ENCODE measurements at regions not wholly inside any gene's neighbourhood (a gene's known extent, or its start where the extent isn't known, plus 50 kb on each side); places are given as distances from the start of the nearest gene placed in this dataset.
"Not testable (repeated sequence)": the region's sequence is repeated elsewhere in the genome, so short reads cannot be mapped to it uniquely, and the experiment has no call there.

DNA sequence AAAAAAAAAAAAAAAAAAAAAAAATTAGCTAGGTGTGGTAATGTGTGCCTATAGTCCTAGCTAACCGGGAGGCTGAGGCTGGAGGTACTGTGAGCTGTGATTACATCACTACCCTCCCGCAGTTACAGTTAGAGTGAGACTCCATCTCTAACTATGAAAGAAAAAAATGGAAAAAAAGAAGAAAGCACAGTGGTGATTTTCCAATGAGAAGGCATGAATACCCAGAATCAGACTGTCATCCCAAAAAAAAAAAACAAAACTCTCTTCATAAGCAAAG lies 269.9 kb upstream of the MKLN1 start:
- no peak for DNase-seq

DNA sequence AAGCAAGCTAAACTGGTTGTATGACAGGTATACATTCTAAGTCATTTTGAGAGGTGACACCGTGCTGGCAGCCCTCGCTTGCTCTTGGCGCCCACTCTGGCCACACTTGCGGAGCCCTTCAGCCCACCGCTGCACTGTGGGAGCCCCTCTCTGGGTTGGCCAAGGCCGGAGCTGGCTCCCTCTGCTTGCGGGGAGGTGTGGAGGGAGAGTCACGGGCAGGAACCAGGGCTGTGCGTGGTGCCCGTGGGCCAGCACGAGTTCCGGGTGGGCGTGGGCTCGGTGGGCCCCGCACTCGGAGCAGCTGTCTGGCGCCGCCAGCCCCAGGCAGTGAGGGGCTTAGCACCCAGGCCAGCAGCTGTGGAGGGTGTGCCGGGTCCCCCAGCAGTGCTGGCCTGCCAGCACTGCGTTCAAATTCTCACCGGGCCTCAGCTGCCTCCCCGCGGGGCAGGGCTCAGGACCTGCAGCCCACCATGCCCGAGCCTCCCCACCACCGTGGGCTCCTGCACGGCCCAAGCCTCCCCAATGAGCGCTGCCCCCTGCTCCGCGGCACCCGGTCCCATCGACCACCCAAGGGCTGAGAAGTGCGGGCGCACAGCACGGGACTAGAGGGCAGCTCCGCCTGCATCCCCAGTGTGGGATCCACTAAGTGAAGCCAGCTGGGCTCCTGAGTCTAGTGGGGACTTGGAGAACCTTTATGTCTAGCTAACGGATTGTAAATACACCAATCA lies 269.0 kb upstream of the MKLN1 start:
- not testable (repeated sequence) for DNase-seq

GRCh38 chr7:131059401-131059800 lies 268.3 kb upstream of the MKLN1 start:
- DNase-seq = not testable (repeated sequence)

GRCh38 chr7:131061158-131061557 lies 266.5 kb upstream of the MKLN1 start:
- DNase-seq = no peak

DNA sequence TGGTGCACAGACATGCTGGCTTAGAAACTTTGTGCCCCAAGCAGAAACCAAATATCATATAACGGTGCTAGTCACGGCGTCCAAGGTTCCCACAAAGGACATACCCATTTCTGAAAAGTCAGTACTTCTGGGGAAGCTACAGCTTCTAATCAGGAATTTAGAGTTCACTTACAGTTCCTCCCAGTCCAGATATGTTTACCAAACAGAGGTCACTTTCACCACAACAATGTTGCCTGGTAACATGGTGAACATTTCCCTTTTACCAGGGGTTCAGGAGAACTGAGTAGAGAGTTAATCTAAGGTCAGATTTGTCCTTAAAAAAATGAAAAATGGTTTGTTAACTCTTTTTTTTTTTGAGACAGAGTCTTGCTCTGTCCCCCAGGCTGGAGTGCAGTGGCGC lies 265.9 kb upstream of the MKLN1 start:
- DNase-seq = no peak

DNA sequence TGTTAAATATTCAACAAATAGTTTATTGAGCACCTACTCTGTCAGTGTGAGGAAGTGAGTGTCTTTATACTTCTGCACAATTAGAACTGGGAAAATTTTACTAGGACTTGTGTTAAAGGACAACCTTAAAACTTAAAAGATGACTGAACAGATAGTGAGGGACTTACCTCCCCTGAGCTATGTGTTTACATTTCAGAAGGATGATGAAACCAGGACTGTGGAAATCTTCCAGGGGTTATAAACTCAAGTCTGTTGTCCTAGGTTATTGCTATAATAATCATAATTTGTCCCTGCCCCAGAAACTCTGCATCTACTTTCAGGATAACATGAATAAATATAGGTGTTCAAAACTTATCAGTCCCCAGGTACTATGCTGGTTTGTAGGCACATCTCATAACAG lies 261.0 kb upstream of the MKLN1 start:
- no peak for DNase-seq

GRCh38 chr7:131067220-131067619 lies 260.5 kb upstream of the MKLN1 start:
- no peak for DNase-seq

- no peak for DNase-seq
Measured at GRCh38 chr7:131068604-131069021, 259.1 kb upstream of the MKLN1 start.

GRCh38 chr7:131071786-131072504 lies 255.7 kb upstream of the MKLN1 start:
- no peak for DNase-seq

DNA sequence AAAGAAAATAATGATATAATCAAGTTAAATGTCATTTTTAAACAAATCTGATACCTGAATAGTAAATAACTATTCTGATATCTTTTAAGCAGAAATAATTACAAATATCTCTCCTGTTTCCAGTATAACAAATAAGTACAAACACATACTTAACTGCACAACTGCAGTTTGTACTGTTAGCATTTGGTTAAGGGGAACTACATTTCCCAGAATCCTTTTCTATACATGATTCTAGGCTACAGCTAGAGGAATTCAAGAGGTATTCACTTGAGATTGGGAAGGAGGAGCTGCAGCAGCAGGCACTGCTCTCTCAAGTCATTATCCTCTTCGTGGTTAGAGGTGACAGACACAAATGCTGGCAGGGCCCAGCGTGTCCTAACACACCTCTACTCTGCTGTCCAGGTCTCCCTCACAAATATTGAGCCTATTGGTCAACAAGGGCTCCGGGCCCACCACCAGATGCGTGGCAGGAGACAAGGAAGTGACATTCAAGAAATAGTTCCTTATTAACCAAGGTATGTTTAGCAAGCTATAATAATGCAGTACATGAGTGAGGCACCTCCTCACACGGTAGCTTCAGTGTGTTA lies 255.1 kb upstream of the MKLN1 start:
- DNase-seq = no peak

- DNase-seq = no peak
Measured at GRCh38 chr7:131074043-131074442, 253.6 kb upstream of the MKLN1 start.

DNA sequence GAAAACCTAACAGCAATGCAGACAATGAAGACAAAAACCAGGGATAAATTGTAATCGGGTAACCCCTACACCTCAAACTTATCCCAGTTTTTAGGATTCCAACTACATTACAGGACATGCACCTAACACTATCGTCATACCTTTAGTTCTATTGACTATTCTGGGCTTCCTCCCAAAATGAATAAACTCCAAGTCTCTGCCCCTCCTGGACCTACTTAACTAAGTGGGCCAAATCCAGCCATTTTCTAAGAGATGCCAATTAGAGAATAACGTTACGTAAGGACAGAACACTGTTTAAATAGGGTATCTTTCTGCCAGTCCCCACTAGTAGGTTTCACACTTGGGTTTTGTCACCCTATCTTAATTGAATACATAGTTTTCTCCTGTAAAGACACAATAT lies 253.1 kb upstream of the MKLN1 start:
- no peak for DNase-seq

DNA sequence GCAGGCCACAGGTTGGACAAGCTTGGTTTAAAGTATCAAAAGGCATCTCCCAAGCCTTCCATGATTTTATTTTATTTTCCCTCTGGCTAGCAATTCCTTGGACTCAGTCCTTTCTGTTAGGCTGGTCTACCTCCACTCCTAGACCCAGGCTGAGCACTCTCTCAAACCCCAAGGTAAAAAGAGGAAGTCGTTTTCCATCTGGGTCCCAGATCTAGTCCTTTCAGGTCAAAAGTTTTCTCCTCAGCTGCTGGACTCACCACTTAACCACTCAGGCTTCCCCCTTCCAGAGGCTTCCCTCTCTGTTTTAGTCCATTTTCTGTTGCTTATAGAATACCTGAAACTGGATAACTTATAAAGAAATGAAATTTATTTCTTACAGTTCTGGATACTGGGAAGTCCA lies 252.3 kb upstream of the MKLN1 start:
- no peak for DNase-seq

GRCh38 chr7:131076032-131076431 lies 251.6 kb upstream of the MKLN1 start:
- no peak for DNase-seq

DNA sequence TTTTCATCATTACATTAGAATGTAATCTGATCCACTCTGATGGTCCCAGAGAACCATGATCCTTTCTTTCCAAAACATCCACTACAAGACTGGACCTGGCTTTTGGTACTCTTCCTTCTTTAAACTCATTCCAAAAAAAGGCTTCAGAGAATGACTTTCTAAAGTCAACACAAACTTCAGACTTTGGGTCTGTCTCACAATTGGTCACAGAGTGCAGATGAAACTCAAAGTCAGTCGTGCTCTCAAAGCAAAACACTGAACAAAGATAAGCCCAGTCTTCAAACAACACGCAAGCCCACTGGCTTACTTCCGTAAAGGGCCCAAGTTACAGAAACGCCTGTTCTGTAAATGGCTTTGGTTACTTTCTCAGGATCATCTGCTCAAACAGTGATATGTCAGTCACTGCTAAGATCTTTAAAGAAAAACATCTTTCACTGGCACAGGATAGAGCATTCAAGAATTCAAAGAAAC lies 250.9 kb upstream of the MKLN1 start:
- DNase-seq = no peak

DNA sequence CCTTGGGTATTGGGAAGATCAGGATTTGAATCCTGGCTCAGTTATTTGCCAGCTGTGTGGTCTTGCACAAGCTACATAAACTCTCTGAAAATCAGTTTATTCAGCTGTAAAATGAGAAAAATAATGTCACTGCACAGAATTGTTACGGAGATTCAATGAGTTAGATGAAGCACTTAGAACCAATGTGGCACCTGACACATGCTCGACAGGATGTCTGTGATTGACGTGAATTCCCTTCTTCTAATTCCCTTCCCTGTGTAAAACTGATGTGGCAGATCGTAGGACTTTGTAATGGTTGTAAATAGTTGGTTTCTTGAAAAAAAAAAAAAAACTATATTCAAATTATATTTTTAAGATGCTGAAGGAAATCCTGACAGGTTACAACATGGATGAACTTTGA lies 249.9 kb upstream of the MKLN1 start:
- no peak for DNase-seq

- no peak for DNase-seq
Measured at GRCh38 chr7:131080754-131081153, 246.9 kb upstream of the MKLN1 start.

- DNase-seq = no peak
Measured at GRCh38 chr7:131081308-131081707, 246.4 kb upstream of the MKLN1 start.

DNA sequence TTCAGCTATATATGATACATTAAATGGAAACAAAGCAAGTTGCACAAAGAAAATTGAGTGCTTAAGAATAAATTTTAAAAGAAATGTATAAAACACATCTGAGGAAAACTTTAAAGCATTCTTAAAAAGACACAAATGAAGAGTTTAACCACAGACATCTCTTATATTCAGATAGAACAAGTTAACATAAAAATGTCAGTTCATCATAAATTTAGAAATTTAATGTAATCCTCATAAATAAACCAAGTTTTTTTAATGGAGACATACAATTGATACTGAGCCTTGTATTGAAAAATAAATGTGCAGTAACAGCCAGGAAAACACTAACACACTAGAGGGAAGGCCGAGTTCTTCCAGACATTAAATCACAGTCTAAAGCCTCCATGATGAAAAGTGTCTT lies 243.9 kb upstream of the MKLN1 start:
- DNase-seq = no peak

GRCh38 chr7:131084336-131084735 lies 243.3 kb upstream of the MKLN1 start:
- not testable (repeated sequence) for DNase-seq

DNA sequence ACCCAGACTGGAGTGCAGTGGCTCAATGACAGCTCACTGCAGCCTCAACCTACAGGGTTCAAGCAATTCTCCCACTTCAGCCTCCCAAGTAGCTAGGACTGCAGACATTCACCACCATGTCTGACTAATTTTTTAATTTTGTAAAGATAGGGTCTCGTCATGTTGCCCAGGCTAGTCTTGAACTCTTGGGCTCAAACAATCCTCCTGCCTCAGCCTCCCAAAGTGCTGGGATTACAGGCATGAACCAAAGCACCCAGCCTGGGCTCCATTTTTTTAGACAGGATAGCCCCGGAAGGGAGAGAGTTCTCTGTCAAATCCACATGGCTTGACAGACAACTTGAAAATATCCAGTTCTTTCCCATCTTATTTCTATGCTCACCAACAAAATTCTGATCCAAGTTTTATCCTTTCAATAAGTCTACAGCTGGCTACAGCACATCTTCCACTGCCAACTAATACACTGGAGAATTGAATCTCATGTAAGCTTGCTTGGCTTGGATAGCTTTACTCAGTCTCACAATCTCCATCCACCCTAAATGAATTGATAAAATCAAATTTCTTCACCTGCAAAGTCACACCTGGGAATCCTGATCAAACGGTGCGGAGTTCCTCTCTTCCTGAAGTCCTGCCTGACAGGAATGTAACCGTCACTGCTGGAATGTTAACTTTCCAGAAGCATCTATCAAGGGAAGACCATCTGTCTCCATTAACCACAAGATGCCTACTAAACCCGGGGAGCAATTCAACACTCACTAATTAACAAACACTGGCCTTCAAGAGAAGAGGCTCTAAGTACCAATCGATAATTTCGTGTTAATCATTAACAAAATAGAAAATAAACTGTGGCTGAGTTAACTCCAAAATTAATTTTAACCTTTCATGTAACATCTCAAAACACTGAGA lies 239.7 kb upstream of the MKLN1 start:
- no peak for DNase-seq

GRCh38 chr7:131090188-131090587 lies 237.5 kb upstream of the MKLN1 start:
- no peak for DNase-seq
